Central memory CD8-positive, alpha-beta T cell (primary cell): ENCODE measurements at regions not wholly inside any gene's neighbourhood (a gene's known extent, or its start where the extent isn't known, plus 50 kb on each side); places are given as distances from the start of the nearest gene placed in this dataset.

Experiments
- ATAC-seq: fragments of 150-1000 bp; cut with Tn5 transposase; replicated peaks from 2 replicates; pipeline ENCODE4 v1.10.0; 2022; ENCODE audit warnings: mild to moderate bottlenecking, moderate FRiP score, moderate number of reproducible peaks; ENCODE audit not compliant: poor library complexity, severe bottlenecking; ENCODE audit errors: extremely low read depth
- DNase-seq, 2 donors: peaks; one replicate each; pipeline ENCODE4 v3.0.0; 2021; ENCODE audit warnings: low spot score in 2 of 2
- H3K27ac Mint-ChIP-seq: one replicate; pipeline ENCODE4 v1.8.0; 2022; ENCODE audit warnings: low read depth, mild to moderate bottlenecking, moderate library complexity, mixed read lengths
- H3K27me3 Mint-ChIP-seq: one replicate; pipeline ENCODE4 v1.8.0; 2022; ENCODE audit warnings: mixed read lengths
- H3K36me3 Mint-ChIP-seq: one replicate; pipeline ENCODE4 v1.8.0; 2022; ENCODE audit warnings: mild to moderate bottlenecking, moderate library complexity, mixed read lengths; ENCODE audit not compliant: insufficient read depth
- H3K4me1 Mint-ChIP-seq: one replicate; pipeline ENCODE4 v1.8.0; 2022; ENCODE audit warnings: mixed read lengths
- H3K4me3 Mint-ChIP-seq: one replicate; pipeline ENCODE4 v1.8.0; 2022; ENCODE audit warnings: mild to moderate bottlenecking, moderate library complexity, mixed read lengths
- H3K9me3 Mint-ChIP-seq: one replicate; pipeline ENCODE4 v1.8.0; 2022; ENCODE audit warnings: mixed read lengths

- no peaks in the 10 kb centered on the region for H3K27me3 Mint-ChIP-seq
- ATAC-seq (no peak), DNase-seq (no peak)
- no peaks in the 10 kb centered on the region for H3K36me3 Mint-ChIP-seq
- no peak overlapping the region for H3K4me3 Mint-ChIP-seq
- H3K27ac Mint-ChIP-seq: no peak overlapping the region
- H3K9me3 Mint-ChIP-seq: no peaks in the 10 kb centered on the region
- no peaks in the 10 kb centered on the region for H3K4me1 Mint-ChIP-seq
These were observed 391.0 kb downstream of the SPRY1 start for GRCh38 chr4:123787512-123788080.

- no peaks in the 10 kb centered on the region for H3K9me3 Mint-ChIP-seq
These were observed 392.0 kb downstream of the SPRY1 start for GRCh38 chr4:123788577-123788976.

GRCh38 chr4:123790681-123791080 lies 394.1 kb downstream of the SPRY1 start:
- peaks cover 9% of the 10 kb centered on the region for H3K9me3 Mint-ChIP-seq
- no peaks in the 10 kb centered on the region for H3K4me1 Mint-ChIP-seq
- H3K27me3 Mint-ChIP-seq: no peaks in the 10 kb centered on the region
- no peak for DNase-seq
- no peaks in the 10 kb centered on the region for H3K36me3 Mint-ChIP-seq
- no peak for ATAC-seq
- no peak overlapping the region for H3K4me3 Mint-ChIP-seq
- H3K27ac Mint-ChIP-seq: no peak overlapping the region

More at GRCh38 chr4:123788577-123788976, 392.0 kb downstream of the SPRY1 start:
- Mint-ChIP-seq H3K36me3 (no peaks in the 10 kb centered on the region), H3K4me1 (no peaks in the 10 kb centered on the region), H3K27me3 (no peaks in the 10 kb centered on the region), H3K4me3 (no peak overlapping the region), H3K27ac (no peak overlapping the region)
- ATAC-seq (no peak), DNase-seq (no peak)

GRCh38 chr4:123802082-123802645 lies 405.6 kb downstream of the SPRY1 start:
- DNase-seq (no peak), ATAC-seq (no peak)
- H3K27ac Mint-ChIP-seq: no peak overlapping the region
- no peak overlapping the region for H3K4me3 Mint-ChIP-seq
- H3K36me3 Mint-ChIP-seq: peaks cover 1% of the 10 kb centered on the region
- H3K9me3 Mint-ChIP-seq: no peaks in the 10 kb centered on the region
- no peaks in the 10 kb centered on the region for H3K27me3 Mint-ChIP-seq
- no peaks in the 10 kb centered on the region for H3K4me1 Mint-ChIP-seq

- H3K4me1 Mint-ChIP-seq: no peaks in the 10 kb centered on the region
- H3K27ac Mint-ChIP-seq: no peak overlapping the region
- no peak for DNase-seq
These were observed 406.3 kb downstream of the SPRY1 start for GRCh38 chr4:123802933-123803332.

GRCh38 chr4:123804196-123804721 lies 407.7 kb downstream of the SPRY1 start:
- Mint-ChIP-seq H3K27me3 (no peaks in the 10 kb centered on the region), H3K27ac (no peak overlapping the region), H3K9me3 (no peaks in the 10 kb centered on the region), H3K4me3 (no peak overlapping the region), H3K36me3 (no peaks in the 10 kb centered on the region), H3K4me1 (no peaks in the 10 kb centered on the region)
- DNase-seq (no peak), ATAC-seq (no peak)

More at GRCh38 chr4:123802933-123803332, 406.3 kb downstream of the SPRY1 start:
- Mint-ChIP-seq H3K36me3 (no peaks in the 10 kb centered on the region), H3K9me3 (no peaks in the 10 kb centered on the region), H3K27me3 (no peaks in the 10 kb centered on the region), H3K4me3 (no peak overlapping the region)
- ATAC-seq: no peak

GRCh38 chr4:123806056-123806455 lies 409.5 kb downstream of the SPRY1 start:
- Mint-ChIP-seq H3K27ac (no peak overlapping the region), H3K9me3 (no peaks in the 10 kb centered on the region), H3K4me3 (no peak overlapping the region), H3K36me3 (no peaks in the 10 kb centered on the region), H3K27me3 (no peaks in the 10 kb centered on the region), H3K4me1 (no peaks in the 10 kb centered on the region)
- ATAC-seq (no peak), DNase-seq (no peak)

GRCh38 chr4:123807187-123807586 lies 410.6 kb downstream of the SPRY1 start:
- DNase-seq: no peak

GRCh38 chr4:123807866-123808265 lies 411.3 kb downstream of the SPRY1 start:
- Mint-ChIP-seq H3K9me3 (no peaks in the 10 kb centered on the region), H3K36me3 (no peaks in the 10 kb centered on the region), H3K4me1 (no peaks in the 10 kb centered on the region), H3K27ac (no peak overlapping the region), H3K4me3 (no peak overlapping the region), H3K27me3 (no peaks in the 10 kb centered on the region)
- no peak for DNase-seq
- no peak for ATAC-seq

More at GRCh38 chr4:123807187-123807586, 410.6 kb downstream of the SPRY1 start:
- no peaks in the 10 kb centered on the region for H3K36me3 Mint-ChIP-seq
- H3K27me3 Mint-ChIP-seq: no peaks in the 10 kb centered on the region
- no peaks in the 10 kb centered on the region for H3K4me1 Mint-ChIP-seq
- no peak for ATAC-seq
- no peak overlapping the region for H3K27ac Mint-ChIP-seq
- H3K9me3 Mint-ChIP-seq: no peaks in the 10 kb centered on the region
- no peak overlapping the region for H3K4me3 Mint-ChIP-seq

- ATAC-seq: no peak
- Mint-ChIP-seq H3K4me3 (no peak overlapping the region), H3K9me3 (no peaks in the 10 kb centered on the region), H3K27me3 (no peaks in the 10 kb centered on the region), H3K4me1 (no peaks in the 10 kb centered on the region), H3K27ac (no peak overlapping the region), H3K36me3 (no peaks in the 10 kb centered on the region)
- no peak for DNase-seq
These were observed 413.3 kb downstream of the SPRY1 start for GRCh38 chr4:123809864-123810263.

GRCh38 chr4:123812066-123812390 lies 415.4 kb downstream of the SPRY1 start:
- Mint-ChIP-seq H3K4me3 (no peak overlapping the region), H3K27me3 (no peaks in the 10 kb centered on the region), H3K36me3 (no peaks in the 10 kb centered on the region), H3K4me1 (no peaks in the 10 kb centered on the region), H3K27ac (no peak overlapping the region), H3K9me3 (no peaks in the 10 kb centered on the region)
- DNase-seq: no peak
- no peak for ATAC-seq

GRCh38 chr4:123813901-123814300 lies 417.3 kb downstream of the SPRY1 start:
- H3K27ac Mint-ChIP-seq: no peak overlapping the region
- DNase-seq: no peak
- no peaks in the 10 kb centered on the region for H3K36me3 Mint-ChIP-seq
- H3K27me3 Mint-ChIP-seq: no peaks in the 10 kb centered on the region
- H3K9me3 Mint-ChIP-seq: no peaks in the 10 kb centered on the region
- no peak overlapping the region for H3K4me3 Mint-ChIP-seq
- no peak for ATAC-seq
- no peaks in the 10 kb centered on the region for H3K4me1 Mint-ChIP-seq

- H3K27me3 Mint-ChIP-seq: no peaks in the 10 kb centered on the region
- ATAC-seq (no peak), DNase-seq (no peak)
- no peaks in the 10 kb centered on the region for H3K36me3 Mint-ChIP-seq
- no peak overlapping the region for H3K4me3 Mint-ChIP-seq
- H3K27ac Mint-ChIP-seq: no peak overlapping the region
- H3K4me1 Mint-ChIP-seq: no peaks in the 10 kb centered on the region
- no peaks in the 10 kb centered on the region for H3K9me3 Mint-ChIP-seq
These were observed 419.9 kb downstream of the SPRY1 start for GRCh38 chr4:123816462-123816861.
